22Rv1 (cell line): ENCODE measurements at regions not wholly inside any gene's neighbourhood (a gene's known extent, or its start where the extent isn't known, plus 50 kb on each side); places are given as distances from the start of the nearest gene placed in this dataset.

ENCODE experiments used
- CTCF ChIP-seq: fragments of 450-650 bp; IDR thresholded peaks from 2 replicates; pipeline ENCODE4 v1.5.1; 2017; ENCODE audit warnings: mild to moderate bottlenecking
- ZFX ChIP-seq: fragments of 450-650 bp; IDR thresholded peaks from 2 replicates; pipeline ENCODE4 v1.6.1; 2017; ENCODE audit warnings: antibody characterized with exemption, borderline replicate concordance

- TF ChIP-seq CTCF (no peak), ZFX (no peak)
These were observed 381.8 kb downstream of the NPHP4 start for GRCh38 chr1:5610432-5610831.
